ENCODE measurements at regions not wholly inside any gene's neighbourhood (a gene's known extent, or its start where the extent isn't known, plus 50 kb on each side); places are given as distances from the start of the nearest gene placed in this dataset.

GRCh38 chr3:70570584-70570983 is 258.1 kb upstream of the MDFIC2 start:
- TF ChIP-seq, protein P1, sequence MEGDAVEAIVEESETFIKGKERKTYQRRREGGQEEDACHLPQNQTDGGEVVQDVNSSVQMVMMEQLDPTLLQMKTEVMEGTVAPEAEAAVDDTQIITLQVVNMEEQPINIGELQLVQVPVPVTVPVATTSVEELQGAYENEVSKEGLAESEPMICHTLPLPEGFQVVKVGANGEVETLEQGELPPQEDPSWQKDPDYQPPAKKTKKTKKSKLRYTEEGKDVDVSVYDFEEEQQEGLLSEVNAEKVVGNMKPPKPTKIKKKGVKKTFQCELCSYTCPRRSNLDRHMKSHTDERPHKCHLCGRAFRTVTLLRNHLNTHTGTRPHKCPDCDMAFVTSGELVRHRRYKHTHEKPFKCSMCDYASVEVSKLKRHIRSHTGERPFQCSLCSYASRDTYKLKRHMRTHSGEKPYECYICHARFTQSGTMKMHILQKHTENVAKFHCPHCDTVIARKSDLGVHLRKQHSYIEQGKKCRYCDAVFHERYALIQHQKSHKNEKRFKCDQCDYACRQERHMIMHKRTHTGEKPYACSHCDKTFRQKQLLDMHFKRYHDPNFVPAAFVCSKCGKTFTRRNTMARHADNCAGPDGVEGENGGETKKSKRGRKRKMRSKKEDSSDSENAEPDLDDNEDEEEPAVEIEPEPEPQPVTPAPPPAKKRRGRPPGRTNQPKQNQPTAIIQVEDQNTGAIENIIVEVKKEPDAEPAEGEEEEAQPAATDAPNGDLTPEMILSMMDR (IDR thresholded peaks at IDR 0.05): no peak
- no peak for TF ChIP-seq POLR2AphosphoS5 (IDR thresholded peaks at IDR 0.05)
- TF ChIP-seq POLR2A (IDR thresholded peaks at IDR 0.05): no peak
